ENCODE measurements at regions not wholly inside any gene's neighbourhood (a gene's known extent, or its start where the extent isn't known, plus 50 kb on each side); places are given as distances from the start of the nearest gene placed in this dataset.

GRCh38 chr14:100649173-100649519 lies 61.9 kb upstream of the BEGAIN start:
- Histone ChIP-seq H3K27me3 (ENCODE audit: control insufficient read depth, insufficient read depth, low read length) (peaks cover 7% of the 10 kb centered on the region), H3K36me3 (ENCODE audit: control insufficient read depth, insufficient read depth, low read length) (no peaks in the 10 kb centered on the region), H3K27ac (ENCODE audit: low read depth, low read length) (no peak overlapping the region), H3K4me3 (ENCODE audit: low read depth, low read length) (no peak overlapping the region), H3K9ac (ENCODE audit: low read length) (no peak overlapping the region), H3K9me3 (ENCODE audit: control insufficient read depth, insufficient read depth, low read depth, low read length) (peaks cover 5% of the 10 kb centered on the region; the same call in 1 of the 2 replicates), H3K4me1 (ENCODE audit: control insufficient read depth, insufficient read depth, low read length) (peaks cover 9% of the 10 kb centered on the region)

DNA sequence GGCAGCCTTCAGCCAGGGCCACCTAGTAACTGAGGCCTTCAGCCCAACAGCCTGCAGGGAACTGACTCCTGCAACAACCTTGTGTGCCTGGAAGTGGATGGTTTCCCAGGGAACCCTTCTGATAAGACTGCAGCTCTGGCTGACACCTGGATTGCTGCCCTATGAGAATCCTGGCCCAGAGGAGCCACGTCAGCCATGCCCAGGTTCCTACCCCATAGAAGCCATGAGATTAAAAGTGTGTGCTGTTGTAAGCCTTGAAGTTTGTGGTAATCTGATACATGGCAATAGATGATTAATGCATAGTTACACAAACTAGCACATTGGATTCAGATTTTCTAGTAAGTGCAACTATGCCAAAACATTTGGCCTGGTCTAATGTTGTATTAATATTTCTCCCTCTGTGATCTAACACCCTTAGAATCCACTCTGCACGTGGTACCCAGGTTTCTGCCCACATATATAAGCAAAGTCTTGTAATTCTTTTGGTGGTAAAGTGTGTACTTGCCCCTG lies 64.8 kb upstream of the BEGAIN start:
- Histone ChIP-seq H3K4me3 (ENCODE audit: low read depth, low read length) (no peak overlapping the region), H3K36me3 (ENCODE audit: control insufficient read depth, insufficient read depth, low read length) (no peaks in the 10 kb centered on the region), H3K9ac (ENCODE audit: low read length) (no peak overlapping the region), H3K9me3 (ENCODE audit: control insufficient read depth, insufficient read depth, low read depth, low read length) (no peaks in the 10 kb centered on the region), H3K27me3 (ENCODE audit: control insufficient read depth, insufficient read depth, low read length) (peaks cover 12% of the 10 kb centered on the region), H3K4me1 (ENCODE audit: control insufficient read depth, insufficient read depth, low read length) (no peaks in the 10 kb centered on the region; the same call in 1 of the 2 replicates), H3K27ac (ENCODE audit: low read depth, low read length) (no peak overlapping the region)

- H3K4me1 ChIP-seq (ENCODE audit: control insufficient read depth, insufficient read depth, low read length): peaks cover 5% of the 10 kb centered on the region; the same call in 1 of the 2 replicates
- H3K9ac ChIP-seq (ENCODE audit: low read length): no peak overlapping the region
- peaks cover 12% of the 10 kb centered on the region for H3K27me3 ChIP-seq (ENCODE audit: control insufficient read depth, insufficient read depth, low read length)
- H3K36me3 ChIP-seq (ENCODE audit: control insufficient read depth, insufficient read depth, low read length): no peaks in the 10 kb centered on the region
- no peak overlapping the region for H3K27ac ChIP-seq (ENCODE audit: low read depth, low read length)
- H3K9me3 ChIP-seq (ENCODE audit: control insufficient read depth, insufficient read depth, low read depth, low read length): no peaks in the 10 kb centered on the region
- no peak overlapping the region for H3K4me3 ChIP-seq (ENCODE audit: low read depth, low read length)
Measured at GRCh38 chr14:100652744-100653143, 65.5 kb upstream of the BEGAIN start.

GRCh38 chr14:100653409-100653808 lies 66.2 kb upstream of the BEGAIN start:
- H3K36me3 ChIP-seq (ENCODE audit: control insufficient read depth, insufficient read depth, low read length): no peaks in the 10 kb centered on the region
- peaks cover 7% of the 10 kb centered on the region; the same call in 1 of the 2 replicates for H3K4me1 ChIP-seq (ENCODE audit: control insufficient read depth, insufficient read depth, low read length)
- peaks cover 12% of the 10 kb centered on the region for H3K27me3 ChIP-seq (ENCODE audit: control insufficient read depth, insufficient read depth, low read length)
- H3K4me3 ChIP-seq (ENCODE audit: low read depth, low read length): no peak overlapping the region
- no peaks in the 10 kb centered on the region for H3K9me3 ChIP-seq (ENCODE audit: control insufficient read depth, insufficient read depth, low read depth, low read length)
- H3K9ac ChIP-seq (ENCODE audit: low read length): no peak overlapping the region
- H3K27ac ChIP-seq (ENCODE audit: low read depth, low read length): no peak overlapping the region

DNA sequence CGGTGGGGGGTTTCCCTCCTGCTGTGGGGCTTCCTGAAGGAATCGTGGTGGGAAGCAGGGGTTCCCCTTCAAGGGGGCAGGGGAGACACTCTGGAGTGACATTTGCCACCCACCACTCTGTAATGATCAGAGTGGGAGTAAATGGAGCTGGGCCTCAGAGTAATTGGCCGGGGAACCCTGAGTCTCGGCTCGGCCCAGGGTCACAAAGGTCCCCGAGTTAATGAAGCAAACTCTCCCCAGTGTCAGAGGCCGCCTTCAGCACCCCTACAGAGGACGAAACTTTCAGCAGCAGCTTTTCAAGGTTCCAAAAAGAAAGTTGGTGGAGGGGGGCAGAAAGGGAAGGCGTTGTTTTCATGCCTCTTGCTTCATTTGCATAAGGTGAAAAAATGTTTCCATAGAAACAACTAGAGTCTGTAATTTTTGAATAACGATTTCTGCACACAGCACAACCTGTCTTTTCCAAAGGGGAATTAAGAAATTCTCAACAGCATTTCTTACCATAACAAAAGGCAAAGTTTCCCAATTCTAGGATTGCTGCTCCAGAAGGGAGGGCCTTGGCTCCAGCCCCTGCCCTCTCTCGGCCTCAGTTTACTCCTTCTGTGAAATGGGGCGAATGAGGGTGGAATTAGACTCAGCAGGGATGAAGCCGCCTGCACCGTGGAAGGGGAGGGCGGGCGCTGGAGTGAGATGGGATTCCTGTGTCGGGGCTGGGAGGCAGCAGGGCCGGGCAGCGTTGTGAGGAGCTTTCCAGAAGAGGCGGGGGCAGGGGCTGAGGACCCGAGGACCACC lies 67.0 kb upstream of the BEGAIN start:
- H3K4me1 ChIP-seq (ENCODE audit: control insufficient read depth, insufficient read depth, low read length): peaks cover 10% of the 10 kb centered on the region; the same call in 1 of the 2 replicates

GRCh38 chr14:100654814-100655740 lies 67.9 kb upstream of the BEGAIN start:
- Histone ChIP-seq H3K36me3 (ENCODE audit: control insufficient read depth, insufficient read depth, low read length) (no peaks in the 10 kb centered on the region), H3K4me1 (ENCODE audit: control insufficient read depth, insufficient read depth, low read length) (peaks cover 10% of the 10 kb centered on the region; the same call in 1 of the 2 replicates), H3K27ac (ENCODE audit: low read depth, low read length) (no peak overlapping the region), H3K9me3 (ENCODE audit: control insufficient read depth, insufficient read depth, low read depth, low read length) (no peaks in the 10 kb centered on the region), H3K9ac (ENCODE audit: low read length) (no peak overlapping the region), H3K4me3 (ENCODE audit: low read depth, low read length) (peak overlapping the region; percentile 50), H3K27me3 (ENCODE audit: control insufficient read depth, insufficient read depth, low read length) (peaks cover 12% of the 10 kb centered on the region)

More for the DNA sequence above, 67.0 kb upstream of the BEGAIN start:
- Histone ChIP-seq H3K9me3 (ENCODE audit: control insufficient read depth, insufficient read depth, low read depth, low read length) (no peaks in the 10 kb centered on the region), H3K4me3 (ENCODE audit: low read depth, low read length) (peak overlapping the region; percentile 50), H3K9ac (ENCODE audit: low read length) (no peak overlapping the region), H3K27ac (ENCODE audit: low read depth, low read length) (no peak overlapping the region), H3K27me3 (ENCODE audit: control insufficient read depth, insufficient read depth, low read length) (peaks cover 12% of the 10 kb centered on the region), H3K36me3 (ENCODE audit: control insufficient read depth, insufficient read depth, low read length) (no peaks in the 10 kb centered on the region)

- H3K27ac ChIP-seq (ENCODE audit: low read depth, low read length): no peak overlapping the region
Measured at GRCh38 chr14:100655741-100656085, 68.5 kb upstream of the BEGAIN start.

GRCh38 chr14:100656996-100657395 lies 69.7 kb upstream of the DLK1 start:
- H3K4me1 ChIP-seq (ENCODE audit: control insufficient read depth, insufficient read depth, low read length): peaks cover 10% of the 10 kb centered on the region; the same call in 1 of the 2 replicates
- H3K9me3 ChIP-seq (ENCODE audit: control insufficient read depth, insufficient read depth, low read depth, low read length): no peaks in the 10 kb centered on the region
- H3K36me3 ChIP-seq (ENCODE audit: control insufficient read depth, insufficient read depth, low read length): no peaks in the 10 kb centered on the region
- H3K27me3 ChIP-seq (ENCODE audit: control insufficient read depth, insufficient read depth, low read length): peaks cover 12% of the 10 kb centered on the region
- H3K4me3 ChIP-seq (ENCODE audit: low read depth, low read length): no peak overlapping the region
- H3K9ac ChIP-seq (ENCODE audit: low read length): no peak overlapping the region
- no peak overlapping the region for H3K27ac ChIP-seq (ENCODE audit: low read depth, low read length)

More at GRCh38 chr14:100655741-100656085, 68.5 kb upstream of the BEGAIN start:
- H3K4me1 ChIP-seq (ENCODE audit: control insufficient read depth, insufficient read depth, low read length): peaks cover 10% of the 10 kb centered on the region; the same call in 1 of the 2 replicates
- H3K9me3 ChIP-seq (ENCODE audit: control insufficient read depth, insufficient read depth, low read depth, low read length): no peaks in the 10 kb centered on the region
- H3K4me3 ChIP-seq (ENCODE audit: low read depth, low read length): no peak overlapping the region
- H3K9ac ChIP-seq (ENCODE audit: low read length): no peak overlapping the region
- H3K27me3 ChIP-seq (ENCODE audit: control insufficient read depth, insufficient read depth, low read length): peaks cover 12% of the 10 kb centered on the region
- no peaks in the 10 kb centered on the region for H3K36me3 ChIP-seq (ENCODE audit: control insufficient read depth, insufficient read depth, low read length)

DNA sequence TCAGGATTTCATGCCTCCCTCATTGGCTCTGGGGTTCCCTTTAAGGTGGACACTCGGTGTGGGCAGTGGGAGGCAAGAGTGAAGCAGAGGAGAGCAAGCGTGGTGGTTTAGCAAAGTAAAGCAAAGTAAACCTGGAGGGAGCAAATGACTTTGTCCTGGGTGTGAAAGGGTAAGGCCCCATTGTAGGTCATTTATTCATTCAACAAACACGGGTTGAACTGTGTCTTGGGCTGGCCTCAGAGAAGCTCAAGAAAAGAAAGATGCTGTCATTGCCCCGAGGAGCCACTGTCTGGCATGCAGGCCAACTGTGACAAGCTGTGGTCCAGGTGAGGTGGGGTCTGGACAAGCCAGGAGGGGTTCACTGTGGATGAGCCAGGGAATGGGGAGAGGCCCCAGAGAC lies 68.9 kb upstream of the DLK1 start:
- Histone ChIP-seq H3K9me3 (ENCODE audit: control insufficient read depth, insufficient read depth, low read depth, low read length) (no peaks in the 10 kb centered on the region), H3K4me3 (ENCODE audit: low read depth, low read length) (no peak overlapping the region), H3K4me1 (ENCODE audit: control insufficient read depth, insufficient read depth, low read length) (peaks cover 10% of the 10 kb centered on the region; the same call in 1 of the 2 replicates), H3K27me3 (ENCODE audit: control insufficient read depth, insufficient read depth, low read length) (peaks cover 12% of the 10 kb centered on the region), H3K27ac (ENCODE audit: low read depth, low read length) (no peak overlapping the region), H3K36me3 (ENCODE audit: control insufficient read depth, insufficient read depth, low read length) (no peaks in the 10 kb centered on the region), H3K9ac (ENCODE audit: low read length) (no peak overlapping the region)

GRCh38 chr14:100658181-100658886 lies 68.4 kb upstream of the DLK1 start:
- no peaks in the 10 kb centered on the region for H3K36me3 ChIP-seq (ENCODE audit: control insufficient read depth, insufficient read depth, low read length)
- no peak overlapping the region for H3K9ac ChIP-seq (ENCODE audit: low read length)
- no peak overlapping the region for H3K27ac ChIP-seq (ENCODE audit: low read depth, low read length)
- no peaks in the 10 kb centered on the region for H3K9me3 ChIP-seq (ENCODE audit: control insufficient read depth, insufficient read depth, low read depth, low read length)
- H3K4me3 ChIP-seq (ENCODE audit: low read depth, low read length): no peak overlapping the region
- peaks cover 12% of the 10 kb centered on the region for H3K27me3 ChIP-seq (ENCODE audit: control insufficient read depth, insufficient read depth, low read length)
- peaks cover 10% of the 10 kb centered on the region; the same call in 1 of the 2 replicates for H3K4me1 ChIP-seq (ENCODE audit: control insufficient read depth, insufficient read depth, low read length)
